ENCODE measurements at regions not wholly inside any gene's neighbourhood (a gene's known extent, or its start where the extent isn't known, plus 50 kb on each side); places are given as distances from the start of the nearest gene placed in this dataset.

DNA sequence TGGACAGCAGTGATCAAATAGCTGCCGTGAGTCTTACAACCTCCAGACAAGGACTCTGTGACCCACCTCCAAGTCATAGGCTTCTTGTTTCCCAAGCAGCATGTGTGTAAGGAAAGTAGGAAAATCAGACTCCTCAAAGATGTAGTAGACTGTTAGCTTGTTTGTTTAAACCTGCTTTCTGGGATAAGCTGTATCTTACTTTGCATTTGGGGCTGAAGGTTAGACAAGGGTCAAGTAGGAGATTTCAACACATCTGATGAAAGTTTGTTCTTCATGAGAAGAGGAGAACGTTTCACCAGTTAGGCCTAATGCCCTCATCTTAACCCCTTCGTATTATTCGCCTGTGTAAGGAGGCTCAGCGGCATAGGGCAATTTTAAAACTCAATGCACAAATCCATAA is 756.4 kb upstream of the NR2F2 start:
- ATAC-seq: no peak
- H3K27ac Mint-ChIP-seq: no peak overlapping the region
- H3K4me3 ChIP-seq: no peak overlapping the region
- H3K36me3 ChIP-seq (ENCODE audit: insufficient read depth): no peaks in the 10 kb centered on the region
- TF ChIP-seq ZNF462 (CRISPR knock-in tag; IDR thresholded peaks at IDR 0.05) (no peak), ZNF114 (CRISPR knock-in tag; IDR thresholded peaks at IDR 0.05) (no peak), CTCF (conservative IDR thresholded peaks at IDR 0.05; ENCODE audit: low read depth in 2 of 2) (no peak), POLR2AphosphoS5 (IDR thresholded peaks at IDR 0.05; ENCODE audit: low read depth) (no peak), EZH2phosphoT487 (IDR thresholded peaks at IDR 0.05; ENCODE audit: unreplicated experiment) (no peak), NANOG (IDR thresholded peaks at IDR 0.05; ENCODE audit: borderline replicate concordance) (no peak), JUNB (IDR thresholded peaks at IDR 0.05; ENCODE audit: unreplicated experiment) (no peak), STAT1 (IDR thresholded peaks at IDR 0.05; ENCODE audit: unreplicated experiment) (no peak)
- TF ChIP-seq, protein P1, sequence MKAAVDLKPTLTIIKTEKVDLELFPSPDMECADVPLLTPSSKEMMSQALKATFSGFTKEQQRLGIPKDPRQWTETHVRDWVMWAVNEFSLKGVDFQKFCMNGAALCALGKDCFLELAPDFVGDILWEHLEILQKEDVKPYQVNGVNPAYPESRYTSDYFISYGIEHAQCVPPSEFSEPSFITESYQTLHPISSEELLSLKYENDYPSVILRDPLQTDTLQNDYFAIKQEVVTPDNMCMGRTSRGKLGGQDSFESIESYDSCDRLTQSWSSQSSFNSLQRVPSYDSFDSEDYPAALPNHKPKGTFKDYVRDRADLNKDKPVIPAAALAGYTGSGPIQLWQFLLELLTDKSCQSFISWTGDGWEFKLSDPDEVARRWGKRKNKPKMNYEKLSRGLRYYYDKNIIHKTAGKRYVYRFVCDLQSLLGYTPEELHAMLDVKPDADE (IDR thresholded peaks at IDR 0.05): no peak
- DNase-seq (ENCODE audit: low spot score): no peak
- no peaks in the 10 kb centered on the region for H3F3A ChIP-seq (replicated peaks; ENCODE audit: low read depth)
- H3K27me3 ChIP-seq (ENCODE audit: insufficient read depth): no peaks in the 10 kb centered on the region
- H3K36me3 Mint-ChIP-seq (ENCODE audit: low read depth): 0 out of 3 replicates have a peak, but pooled peaks cover 2% of the 10 kb centered on the region
- H3K27me3 Mint-ChIP-seq (ENCODE audit: insufficient read depth, low read depth, poor library complexity): no peaks in the 10 kb centered on the region
- H3K4me1 ChIP-seq (ENCODE audit: insufficient read depth): no peaks in the 10 kb centered on the region
- H3K4me1 Mint-ChIP-seq: no peaks in the 10 kb centered on the region
- H3K27ac ChIP-seq (ENCODE audit: low read depth): no peak overlapping the region
- no peak overlapping the region for H3K4me3 Mint-ChIP-seq
- no peak overlapping the region for H2AFZ ChIP-seq
- no peaks in the 10 kb centered on the region; the same call in 1 of the 2 replicates for H3K9me2 ChIP-seq (ENCODE audit: insufficient read depth)
- H3K79me2 ChIP-seq (replicated peaks; ENCODE audit: insufficient read depth): no peaks in the 10 kb centered on the region
- no peaks in the 10 kb centered on the region for H4K20me1 ChIP-seq (replicated peaks; ENCODE audit: insufficient read depth)
- no peak overlapping the region for H3K4me2 ChIP-seq
- H3K9me3 Mint-ChIP-seq: peaks cover 6% of the 10 kb centered on the region; the same call in 2 of the 3 replicates
